KMS-11 (cell line): ENCODE measurements at regions not wholly inside any gene's neighbourhood (a gene's known extent, or its start where the extent isn't known, plus 50 kb on each side); places are given as distances from the start of the nearest gene placed in this dataset.

Experiments
- H2AFZ ChIP-seq: fragments of 200-600 bp; sonication (generic); 2 replicates; pipeline ENCODE4 v1.6.1; 2016; ENCODE audit warnings: antibody characterized with exemption, mixed run types, low read depth
- H3K27ac ChIP-seq: fragments of 200-600 bp; sonication (generic); 2 replicates; pipeline ENCODE4 v1.6.1; 2016; ENCODE audit warnings: mild to moderate bottlenecking, mixed run types
- H3K27me3 ChIP-seq: fragments of 200-600 bp; sonication (generic); 2 replicates; pipeline ENCODE4 v1.6.1; 2017; ENCODE audit warnings: mild to moderate bottlenecking, low read depth, mixed run types, moderate library complexity; ENCODE audit not compliant: insufficient read depth
- H3K36me3 ChIP-seq: fragments of 200-600 bp; sonication (generic); 2 replicates; pipeline ENCODE4 v1.6.1; 2017; ENCODE audit warnings: mild to moderate bottlenecking, mixed run types; ENCODE audit not compliant: insufficient read depth
- H3K4me1 ChIP-seq: fragments of 200-600 bp; sonication (generic); 2 replicates; pipeline ENCODE4 v1.6.1; 2016; ENCODE audit warnings: mild to moderate bottlenecking, low read depth, mixed run types; ENCODE audit not compliant: poor library complexity, severe bottlenecking
- H3K4me2 ChIP-seq: fragments of 200-600 bp; sonication (generic); 2 replicates; pipeline ENCODE4 v1.7.0; 2016; ENCODE audit warnings: mild to moderate bottlenecking, mixed run types
- H3K4me3 ChIP-seq: fragments of 200-600 bp; sonication (generic); IDR thresholded peaks from 2 replicates; pipeline ENCODE4 v1.6.1; 2017; ENCODE audit warnings: low read depth, low read length, mixed read lengths; ENCODE audit not compliant: insufficient read depth
- H3K79me2 ChIP-seq: fragments of 200-600 bp; sonication (generic); 2 replicates; pipeline ENCODE4 v1.6.1; 2016; ENCODE audit warnings: low read depth, mixed run types; ENCODE audit not compliant: insufficient read depth
- H3K9ac ChIP-seq: fragments of 200-600 bp; sonication (generic); 2 replicates; pipeline ENCODE4 v1.6.1; 2016; ENCODE audit warnings: mild to moderate bottlenecking, mixed run types
- H4K20me1 ChIP-seq: fragments of 200-600 bp; sonication (generic); 2 replicates; pipeline ENCODE4 v1.6.1; 2016; ENCODE audit warnings: mild to moderate bottlenecking, mixed run types; ENCODE audit not compliant: insufficient read depth
- TF ChIP-seq, protein P1 (sequence below): fragments of 200-600 bp; sonication (generic); conservative IDR thresholded peaks from 2 replicates; pipeline ENCODE4 v1.6.1; 2017; ENCODE audit warnings: low read depth, mild to moderate bottlenecking, antibody characterized with exemption, low read length, moderate library complexity, mixed read lengths

DNA sequence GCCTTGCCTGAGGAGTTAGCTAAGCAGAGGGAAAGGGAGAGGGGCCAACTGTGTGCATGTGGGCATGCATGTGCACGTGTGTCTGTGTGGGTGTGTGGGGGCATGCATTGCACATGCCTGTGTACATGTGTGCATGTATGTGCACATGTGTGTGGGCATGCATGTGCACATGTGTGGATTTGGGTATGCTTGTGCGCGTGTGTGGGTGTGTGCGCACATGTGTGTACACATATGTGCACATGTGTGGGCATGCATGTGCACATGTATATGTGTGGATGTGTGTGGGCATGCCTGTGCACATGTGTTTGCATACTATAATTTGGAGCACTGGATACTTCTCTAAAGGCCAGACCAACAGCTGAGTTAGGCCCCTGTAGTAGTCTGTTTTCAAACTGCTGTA is 350.0 kb downstream of the PRDM2 start:
- no peaks in the 10 kb centered on the region for H3K4me1 ChIP-seq
- no peaks in the 10 kb centered on the region for H3K27me3 ChIP-seq
- H3K79me2 ChIP-seq = no peaks in the 10 kb centered on the region
- no peak overlapping the region for H3K4me2 ChIP-seq
- no peaks in the 10 kb centered on the region for H4K20me1 ChIP-seq
- no peaks in the 10 kb centered on the region for H3K36me3 ChIP-seq
- no peak overlapping the region for H2AFZ ChIP-seq
- TF ChIP-seq, protein P1, sequence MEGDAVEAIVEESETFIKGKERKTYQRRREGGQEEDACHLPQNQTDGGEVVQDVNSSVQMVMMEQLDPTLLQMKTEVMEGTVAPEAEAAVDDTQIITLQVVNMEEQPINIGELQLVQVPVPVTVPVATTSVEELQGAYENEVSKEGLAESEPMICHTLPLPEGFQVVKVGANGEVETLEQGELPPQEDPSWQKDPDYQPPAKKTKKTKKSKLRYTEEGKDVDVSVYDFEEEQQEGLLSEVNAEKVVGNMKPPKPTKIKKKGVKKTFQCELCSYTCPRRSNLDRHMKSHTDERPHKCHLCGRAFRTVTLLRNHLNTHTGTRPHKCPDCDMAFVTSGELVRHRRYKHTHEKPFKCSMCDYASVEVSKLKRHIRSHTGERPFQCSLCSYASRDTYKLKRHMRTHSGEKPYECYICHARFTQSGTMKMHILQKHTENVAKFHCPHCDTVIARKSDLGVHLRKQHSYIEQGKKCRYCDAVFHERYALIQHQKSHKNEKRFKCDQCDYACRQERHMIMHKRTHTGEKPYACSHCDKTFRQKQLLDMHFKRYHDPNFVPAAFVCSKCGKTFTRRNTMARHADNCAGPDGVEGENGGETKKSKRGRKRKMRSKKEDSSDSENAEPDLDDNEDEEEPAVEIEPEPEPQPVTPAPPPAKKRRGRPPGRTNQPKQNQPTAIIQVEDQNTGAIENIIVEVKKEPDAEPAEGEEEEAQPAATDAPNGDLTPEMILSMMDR = no peak
- H3K4me3 ChIP-seq = no peak overlapping the region
- no peak overlapping the region for H3K9ac ChIP-seq
- H3K27ac ChIP-seq = no peak overlapping the region

DNA sequence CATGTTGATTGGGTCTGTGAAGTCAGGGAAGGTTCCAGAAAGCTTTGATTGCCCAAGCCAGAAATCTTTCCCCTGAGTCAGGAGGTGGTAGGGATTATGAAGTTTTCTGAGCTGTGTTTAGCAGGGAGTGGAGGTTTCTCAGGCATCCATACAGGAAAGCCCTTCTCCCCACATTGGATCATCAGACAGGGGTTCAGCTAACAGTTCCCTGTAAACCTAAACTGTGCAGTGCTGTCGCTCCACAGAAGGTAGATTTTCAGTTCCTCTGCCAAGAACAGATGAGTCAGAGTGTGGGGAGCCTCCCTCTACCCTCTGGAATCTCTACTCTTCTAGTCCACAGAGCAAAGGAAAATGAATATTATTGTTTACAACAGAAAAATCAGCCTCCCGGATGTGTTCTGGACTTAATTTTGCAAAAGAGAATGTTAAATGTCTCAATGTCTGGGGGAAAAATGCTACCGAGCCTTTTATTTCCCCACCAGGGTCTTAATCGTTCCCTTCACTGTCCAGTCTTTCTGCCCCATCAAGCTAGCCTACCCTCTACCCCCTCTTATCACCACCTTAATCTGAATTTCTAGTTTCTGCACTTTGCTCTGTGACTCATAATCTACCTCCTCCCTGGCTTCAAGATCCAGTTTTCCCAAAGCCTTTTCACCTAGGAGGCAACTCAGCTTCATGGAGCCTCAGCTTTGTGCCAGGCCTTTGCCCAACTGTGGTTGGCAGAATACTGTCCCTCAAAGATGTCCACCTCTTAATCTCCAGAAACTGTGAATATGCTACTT is 355.6 kb downstream of the PRDM2 start:
- H3K9ac ChIP-seq = no peak overlapping the region
- TF ChIP-seq, protein P1 = no peak
- H3K27ac ChIP-seq = no peak overlapping the region
- no peak overlapping the region for H2AFZ ChIP-seq
- H3K4me1 ChIP-seq = no peaks in the 10 kb centered on the region
- no peaks in the 10 kb centered on the region for H3K36me3 ChIP-seq
- no peaks in the 10 kb centered on the region for H3K27me3 ChIP-seq
- no peaks in the 10 kb centered on the region for H3K79me2 ChIP-seq
- no peaks in the 10 kb centered on the region for H4K20me1 ChIP-seq
- no peak overlapping the region for H3K4me2 ChIP-seq
- no peak overlapping the region for H3K4me3 ChIP-seq

DNA sequence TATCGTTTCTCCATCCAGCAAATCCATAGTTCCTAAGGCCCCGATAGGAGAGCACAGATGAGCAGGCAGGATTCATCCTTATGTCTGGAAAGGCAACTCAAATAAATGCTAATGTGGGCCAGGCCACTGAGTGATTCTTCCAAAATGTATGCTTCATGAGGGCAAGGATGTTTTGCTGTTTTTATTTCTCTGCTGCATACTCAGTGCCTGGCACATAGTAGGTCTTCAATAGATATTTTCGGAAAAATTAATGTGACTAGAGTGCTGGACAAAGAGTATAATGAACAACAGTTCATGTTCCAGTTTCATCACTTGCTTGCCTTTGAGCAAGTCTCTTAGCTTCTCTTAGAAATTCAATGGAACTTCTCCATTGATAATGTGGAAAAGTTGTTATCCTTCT is 357.7 kb downstream of the PRDM2 start:
- Histone ChIP-seq H2AFZ (no peak overlapping the region), H3K4me3 (no peak overlapping the region)
- TF ChIP-seq, protein P1 = no peak

DNA sequence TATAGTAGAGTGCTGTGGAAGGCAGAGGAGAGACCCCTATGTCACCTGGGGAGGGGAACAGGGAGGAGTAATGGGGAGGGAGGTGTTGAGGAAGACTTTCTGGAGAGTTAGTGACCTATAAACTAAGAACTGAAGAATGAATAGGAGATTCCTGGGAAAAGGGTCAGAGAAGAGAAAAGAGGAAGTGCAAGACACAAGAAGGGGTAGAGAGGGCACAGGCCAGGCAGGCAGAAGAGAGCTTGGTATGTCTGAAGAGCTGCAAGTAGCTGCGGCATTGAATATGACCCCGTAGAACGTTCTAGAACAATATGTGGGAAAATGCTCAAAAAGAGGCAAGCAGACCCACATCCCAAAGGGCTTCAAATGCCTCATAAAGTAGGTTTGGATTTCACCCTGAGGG is 361.2 kb downstream of the PRDM2 start:
- H3K4me3 ChIP-seq = no peak overlapping the region
- TF ChIP-seq, protein P1 = no peak
- no peaks in the 10 kb centered on the region for H3K27me3 ChIP-seq
- no peaks in the 10 kb centered on the region for H3K79me2 ChIP-seq
- H4K20me1 ChIP-seq = no peaks in the 10 kb centered on the region
- H3K36me3 ChIP-seq = no peaks in the 10 kb centered on the region
- no peak overlapping the region for H3K9ac ChIP-seq
- H3K27ac ChIP-seq = no peak overlapping the region
- H3K4me1 ChIP-seq = no peaks in the 10 kb centered on the region
- H2AFZ ChIP-seq = no peak overlapping the region
- no peak overlapping the region for H3K4me2 ChIP-seq

More for the DNA sequence above, 357.7 kb downstream of the PRDM2 start:
- no peaks in the 10 kb centered on the region for H4K20me1 ChIP-seq
- no peak overlapping the region for H3K27ac ChIP-seq
- H3K36me3 ChIP-seq = no peaks in the 10 kb centered on the region
- H3K27me3 ChIP-seq = no peaks in the 10 kb centered on the region
- H3K9ac ChIP-seq = no peak overlapping the region
- H3K4me1 ChIP-seq = no peaks in the 10 kb centered on the region
- H3K79me2 ChIP-seq = no peaks in the 10 kb centered on the region
- no peak overlapping the region for H3K4me2 ChIP-seq
